ENCODE measurements at regions not wholly inside any gene's neighbourhood (a gene's known extent, or its start where the extent isn't known, plus 50 kb on each side); places are given as distances from the start of the nearest gene placed in this dataset.

DNA sequence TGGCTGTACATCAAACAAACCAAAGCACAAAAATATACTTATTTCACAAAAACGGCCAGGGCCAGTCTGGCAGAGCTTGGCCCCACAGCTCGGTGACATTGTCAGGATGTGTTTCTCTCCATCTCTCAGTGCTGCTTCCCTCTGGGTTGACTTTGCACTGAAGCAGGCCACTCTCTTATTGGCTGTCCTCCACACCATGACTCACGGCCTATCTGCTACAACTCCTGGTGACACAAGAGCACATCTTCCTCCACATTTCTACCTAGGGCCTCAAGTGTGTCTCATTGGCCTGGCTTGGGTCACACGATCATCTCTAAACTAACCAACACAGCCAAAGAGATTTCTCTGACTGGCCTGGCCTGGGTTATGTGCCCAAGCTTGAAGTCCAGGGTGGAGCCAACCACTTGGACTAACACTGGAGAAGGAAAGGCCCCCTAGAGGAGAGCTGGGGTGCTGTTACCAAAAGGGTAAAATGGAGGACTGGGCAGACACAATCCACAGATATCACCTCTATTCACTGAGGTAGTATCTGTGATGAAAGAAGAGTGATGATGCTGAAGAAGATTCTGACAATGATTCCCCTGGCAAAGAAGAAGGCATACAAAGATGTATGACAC, 159.8 kb upstream of the TSHZ2 start:
- H3K9me3 Mint-ChIP-seq = no peaks in the 10 kb centered on the region
- H3K4me3 Mint-ChIP-seq = no peak overlapping the region
- H3K4me1 Mint-ChIP-seq = no peaks in the 10 kb centered on the region
- no peaks in the 10 kb centered on the region for H3K36me3 Mint-ChIP-seq
- H3K27ac Mint-ChIP-seq = no peak overlapping the region
- peaks cover 6% of the 10 kb centered on the region for H3K27me3 Mint-ChIP-seq

DNA sequence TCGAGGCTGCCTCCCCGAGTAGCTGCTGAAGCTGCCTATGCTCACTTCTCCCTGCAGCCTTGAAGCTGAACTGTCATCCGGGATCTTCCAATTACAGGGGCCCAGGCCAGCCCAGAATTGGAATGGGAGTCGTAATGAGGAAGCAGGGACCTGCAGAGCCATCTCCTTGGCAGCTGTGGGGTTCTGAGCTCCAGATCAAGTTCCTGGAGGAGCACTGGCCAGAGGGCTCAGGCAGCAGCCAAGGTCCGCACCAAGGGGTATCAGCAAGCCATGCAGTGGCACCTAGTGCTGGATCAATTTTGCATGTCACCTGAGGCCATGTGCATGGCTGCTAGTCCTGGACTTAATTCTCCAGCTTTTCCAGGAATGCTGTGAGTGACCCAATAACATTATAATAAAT, 163.2 kb upstream of the TSHZ2 start:
- no peaks in the 10 kb centered on the region for H3K36me3 Mint-ChIP-seq
- no peak overlapping the region for H3K4me3 Mint-ChIP-seq
- no peaks in the 10 kb centered on the region for H3K9me3 Mint-ChIP-seq
- peaks cover 6% of the 10 kb centered on the region for H3K27me3 Mint-ChIP-seq
- H3K4me1 Mint-ChIP-seq = no peaks in the 10 kb centered on the region
- no peak overlapping the region for H3K27ac Mint-ChIP-seq

DNA sequence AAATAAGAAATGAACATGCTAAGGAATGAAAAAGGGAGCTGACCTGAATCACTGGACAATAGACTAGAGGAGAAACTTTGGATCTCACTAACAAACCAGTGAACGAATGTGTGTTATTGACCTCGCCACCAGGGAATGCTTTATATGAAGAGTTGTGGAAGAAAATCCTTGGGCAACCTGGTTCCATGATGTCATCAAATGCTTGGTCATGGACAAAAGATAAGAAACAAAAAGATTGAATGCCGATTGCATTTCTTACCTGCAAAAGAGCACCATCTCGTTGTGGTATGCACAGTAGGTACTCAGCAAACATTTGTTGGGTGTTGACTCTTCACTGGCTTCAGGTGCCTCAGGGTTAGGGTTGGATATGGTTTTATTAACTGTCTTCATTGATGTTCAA, 165.2 kb upstream of the TSHZ2 start:
- Mint-ChIP-seq H3K36me3 (no peaks in the 10 kb centered on the region), H3K4me3 (no peak overlapping the region), H3K4me1 (no peaks in the 10 kb centered on the region), H3K27me3 (peaks cover 6% of the 10 kb centered on the region), H3K9me3 (no peaks in the 10 kb centered on the region), H3K27ac (no peak overlapping the region)

DNA sequence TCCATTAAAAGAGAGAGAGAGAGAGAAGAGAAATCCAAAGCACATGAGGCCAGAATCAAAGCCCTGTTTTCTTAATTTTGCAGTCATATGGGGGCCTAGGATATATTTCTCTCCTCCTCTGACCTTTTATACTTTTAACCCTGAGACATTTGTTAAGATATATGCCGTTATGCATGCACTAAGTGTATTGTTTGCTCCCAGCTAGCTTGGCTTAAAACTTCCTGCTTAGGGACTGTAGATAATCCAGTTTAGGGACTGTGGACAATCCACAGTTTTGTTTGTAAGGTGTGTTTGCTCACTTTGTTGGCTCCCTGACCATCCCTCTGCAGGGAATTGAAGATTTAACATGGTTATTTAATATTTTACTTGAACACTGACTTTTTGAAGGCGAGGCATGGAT, 166.3 kb upstream of the TSHZ2 start:
- Mint-ChIP-seq H3K4me1 (no peaks in the 10 kb centered on the region), H3K36me3 (no peaks in the 10 kb centered on the region), H3K27ac (no peak overlapping the region), H3K27me3 (peaks cover 2% of the 10 kb centered on the region), H3K9me3 (no peaks in the 10 kb centered on the region), H3K4me3 (no peak overlapping the region)

DNA sequence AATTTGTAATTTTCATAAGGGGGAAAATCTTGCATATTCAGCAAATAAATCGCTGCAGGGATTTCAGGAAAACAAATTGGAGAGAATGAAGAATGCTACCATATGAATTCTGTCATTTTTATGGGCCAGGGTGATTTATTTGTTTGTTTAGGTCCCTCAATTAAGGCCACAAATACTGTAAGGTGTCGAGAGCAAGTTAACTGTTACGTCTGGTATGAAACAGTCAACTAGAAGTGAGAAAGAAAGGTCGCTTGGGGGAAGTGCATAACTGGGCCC, 166.9 kb upstream of the TSHZ2 start:
- H3K27ac Mint-ChIP-seq = no peak overlapping the region
- no peaks in the 10 kb centered on the region for H3K4me1 Mint-ChIP-seq
- H3K27me3 Mint-ChIP-seq = peaks cover under 1% of the 10 kb centered on the region
- H3K4me3 Mint-ChIP-seq = no peak overlapping the region
- no peaks in the 10 kb centered on the region for H3K9me3 Mint-ChIP-seq
- H3K36me3 Mint-ChIP-seq = peaks cover 2% of the 10 kb centered on the region

DNA sequence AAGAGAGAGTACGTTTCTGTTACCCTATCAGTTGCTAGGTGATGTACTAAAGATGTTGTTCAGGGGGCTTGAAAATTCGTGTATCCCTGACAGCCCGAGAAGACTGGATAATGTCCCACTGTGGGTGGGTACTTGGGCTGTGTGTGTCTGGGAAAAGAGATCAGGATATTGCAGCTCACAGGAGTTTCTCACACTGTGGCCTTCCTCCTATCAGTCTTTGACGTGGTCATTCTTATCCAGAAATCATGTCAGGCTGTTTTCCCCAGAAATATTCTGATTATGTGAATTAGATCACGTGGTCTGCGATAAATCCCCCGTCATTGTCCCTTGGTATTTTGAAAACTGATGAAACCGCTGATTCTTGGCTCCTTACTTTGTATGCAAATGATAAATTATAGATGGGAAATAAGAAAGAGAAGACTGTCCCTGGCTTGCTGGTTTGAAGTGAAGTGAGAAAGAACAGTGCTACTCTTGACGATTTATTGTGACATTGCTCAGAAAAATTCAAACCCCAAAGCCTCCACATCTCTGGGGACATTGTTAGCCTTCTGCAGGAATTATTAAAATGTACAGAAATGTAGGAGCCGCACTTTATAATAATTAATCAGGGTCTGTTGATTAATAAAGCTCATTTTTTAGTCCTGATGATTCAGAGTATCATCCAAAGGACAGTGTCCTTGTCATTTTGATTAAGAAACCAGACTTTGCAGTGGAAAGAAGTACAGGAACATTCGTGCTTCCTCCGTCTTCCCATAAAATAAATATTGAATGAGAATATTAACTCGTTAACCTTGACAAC, 167.5 kb upstream of the TSHZ2 start:
- H3K9me3 Mint-ChIP-seq = no peaks in the 10 kb centered on the region
- no peak overlapping the region for H3K27ac Mint-ChIP-seq
- no peak overlapping the region for H3K4me3 Mint-ChIP-seq
- no peaks in the 10 kb centered on the region for H3K4me1 Mint-ChIP-seq
- peaks cover 2% of the 10 kb centered on the region for H3K36me3 Mint-ChIP-seq
- H3K27me3 Mint-ChIP-seq = no peaks in the 10 kb centered on the region

DNA sequence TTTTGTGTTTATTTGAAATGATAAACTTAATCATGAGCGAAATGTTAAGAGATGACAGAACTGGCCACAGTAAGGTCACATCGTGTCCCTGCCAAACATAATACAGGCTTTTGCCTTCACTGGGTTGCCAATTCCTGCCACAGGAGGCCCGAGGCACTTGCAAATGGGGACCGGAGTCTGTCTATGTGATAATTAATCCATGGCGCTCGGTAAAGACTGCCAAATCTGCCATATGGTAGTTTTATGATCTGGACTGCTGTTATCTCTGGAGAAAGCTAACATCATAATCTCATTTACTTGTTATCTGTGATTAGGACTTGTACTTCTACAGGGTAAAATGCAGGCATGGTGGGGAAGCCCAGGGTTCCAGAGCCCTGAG, 170.5 kb upstream of the TSHZ2 start:
- no peaks in the 10 kb centered on the region for H3K9me3 Mint-ChIP-seq
- H3K27me3 Mint-ChIP-seq = no peaks in the 10 kb centered on the region

DNA sequence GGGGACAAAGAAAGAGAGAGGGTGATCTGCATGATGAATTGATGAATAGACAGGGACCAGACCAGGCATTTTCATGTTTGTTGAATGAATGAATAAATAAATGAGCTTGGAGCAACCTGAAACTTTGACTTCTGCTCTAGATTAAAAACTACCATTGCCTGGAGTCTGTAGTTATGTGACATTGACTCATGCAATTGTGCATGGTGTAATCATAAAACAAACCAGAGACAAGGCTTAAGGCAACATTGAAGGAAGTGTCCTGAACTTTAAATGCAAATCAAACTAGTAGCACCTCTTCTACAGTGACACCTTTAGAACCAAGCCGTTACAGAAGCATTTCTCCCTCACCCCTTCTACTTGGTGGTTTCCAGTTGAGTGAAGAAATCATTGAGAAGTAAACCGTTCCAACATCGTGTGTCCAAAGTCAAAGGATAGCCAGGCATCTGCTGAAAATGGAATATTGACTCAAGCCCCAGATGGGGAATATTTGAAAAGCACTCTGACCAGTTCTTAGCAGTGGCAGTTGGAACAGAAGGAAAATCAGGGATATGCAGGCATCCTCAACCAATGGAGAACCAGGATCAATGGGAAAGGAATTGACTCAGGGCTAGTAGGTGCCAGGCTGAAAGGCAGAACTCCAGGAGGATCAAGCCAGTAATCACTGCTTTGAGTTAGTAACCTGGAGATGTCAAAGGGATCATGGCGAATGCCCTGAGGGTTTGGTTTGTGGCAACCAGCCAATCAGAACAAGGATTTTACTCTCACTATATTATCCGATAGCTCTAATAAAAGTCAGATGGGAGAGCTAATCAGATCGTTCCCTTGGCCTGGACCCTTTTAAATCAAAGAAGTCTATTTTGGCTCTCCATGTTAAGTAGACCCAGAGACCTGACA, 171.2 kb upstream of the TSHZ2 start:
- H3K27ac Mint-ChIP-seq = no peak overlapping the region
- H3K4me3 Mint-ChIP-seq = no peak overlapping the region
- H3K36me3 Mint-ChIP-seq = peaks cover 2% of the 10 kb centered on the region
- no peaks in the 10 kb centered on the region for H3K4me1 Mint-ChIP-seq
- no peaks in the 10 kb centered on the region for H3K9me3 Mint-ChIP-seq
- H3K27me3 Mint-ChIP-seq = no peaks in the 10 kb centered on the region

More for the DNA sequence above, 170.5 kb upstream of the TSHZ2 start:
- Mint-ChIP-seq H3K27ac (no peak overlapping the region), H3K36me3 (peaks cover 2% of the 10 kb centered on the region), H3K4me1 (no peaks in the 10 kb centered on the region), H3K4me3 (no peak overlapping the region)

DNA sequence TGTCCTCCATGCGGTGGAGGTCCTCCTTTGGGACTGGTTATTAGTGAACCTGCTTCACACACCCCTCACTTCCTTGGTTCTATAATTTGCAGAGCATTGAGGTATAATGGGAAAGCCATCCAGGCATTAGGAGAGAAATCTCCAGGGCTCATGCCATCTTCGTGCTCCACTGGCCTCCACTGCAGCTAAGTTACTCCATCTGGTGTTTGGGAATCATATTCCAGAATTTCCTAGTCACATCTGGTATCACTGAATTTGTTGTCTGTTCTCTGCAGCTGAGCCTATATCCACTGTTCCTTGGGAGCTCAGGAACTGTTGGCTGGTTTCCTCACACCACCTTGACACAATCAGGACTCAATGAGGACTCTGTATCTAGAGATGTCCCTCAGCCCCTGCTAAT, 173.0 kb upstream of the TSHZ2 start:
- Mint-ChIP-seq H3K4me3 (no peak overlapping the region), H3K27ac (no peak overlapping the region), H3K9me3 (no peaks in the 10 kb centered on the region), H3K4me1 (no peaks in the 10 kb centered on the region), H3K27me3 (no peaks in the 10 kb centered on the region), H3K36me3 (peaks cover 2% of the 10 kb centered on the region)

DNA sequence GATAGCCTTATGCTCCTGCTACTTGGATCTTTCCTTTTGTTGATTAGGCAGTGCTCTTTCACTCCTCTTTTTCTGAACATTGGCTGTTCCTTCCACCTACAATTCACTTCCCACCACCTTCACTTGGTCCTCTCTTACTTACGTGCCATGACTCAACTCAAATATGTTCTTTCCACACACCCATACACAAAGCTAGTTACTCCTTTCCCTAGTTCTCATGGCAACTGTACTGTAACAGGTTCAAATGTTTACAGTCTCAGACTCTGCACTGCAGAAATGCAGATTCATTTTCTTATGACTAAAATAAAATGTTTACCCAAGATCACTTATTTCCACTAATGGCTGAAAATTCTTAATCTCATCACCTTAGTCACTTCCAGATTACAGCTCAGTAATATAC, 174.0 kb upstream of the TSHZ2 start:
- Mint-ChIP-seq H3K27ac (no peak overlapping the region), H3K4me3 (no peak overlapping the region), H3K9me3 (no peaks in the 10 kb centered on the region), H3K36me3 (peaks cover 2% of the 10 kb centered on the region), H3K4me1 (no peaks in the 10 kb centered on the region), H3K27me3 (no peaks in the 10 kb centered on the region)

DNA sequence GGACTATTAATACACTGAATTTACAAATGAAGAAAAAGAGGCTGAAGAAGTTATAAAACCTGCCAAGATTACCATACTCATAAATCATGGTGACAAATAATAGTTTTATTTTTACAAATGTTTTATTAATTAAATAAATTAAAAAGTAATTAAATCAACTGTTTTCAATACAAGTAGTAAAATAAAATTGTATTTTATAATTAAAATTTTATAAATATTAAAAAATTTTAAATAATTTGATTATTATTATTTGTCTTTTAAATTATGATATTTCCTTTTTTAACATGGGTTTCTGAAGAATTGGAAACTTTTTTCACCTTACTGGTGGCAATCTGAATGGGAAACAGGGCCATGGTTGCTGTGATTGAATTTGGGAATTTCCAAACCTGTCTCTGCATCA, 177.3 kb upstream of the TSHZ2 start:
- Mint-ChIP-seq H3K36me3 (no peaks in the 10 kb centered on the region), H3K4me3 (no peak overlapping the region), H3K27me3 (no peaks in the 10 kb centered on the region), H3K9me3 (no peaks in the 10 kb centered on the region), H3K27ac (no peak overlapping the region), H3K4me1 (no peaks in the 10 kb centered on the region)

DNA sequence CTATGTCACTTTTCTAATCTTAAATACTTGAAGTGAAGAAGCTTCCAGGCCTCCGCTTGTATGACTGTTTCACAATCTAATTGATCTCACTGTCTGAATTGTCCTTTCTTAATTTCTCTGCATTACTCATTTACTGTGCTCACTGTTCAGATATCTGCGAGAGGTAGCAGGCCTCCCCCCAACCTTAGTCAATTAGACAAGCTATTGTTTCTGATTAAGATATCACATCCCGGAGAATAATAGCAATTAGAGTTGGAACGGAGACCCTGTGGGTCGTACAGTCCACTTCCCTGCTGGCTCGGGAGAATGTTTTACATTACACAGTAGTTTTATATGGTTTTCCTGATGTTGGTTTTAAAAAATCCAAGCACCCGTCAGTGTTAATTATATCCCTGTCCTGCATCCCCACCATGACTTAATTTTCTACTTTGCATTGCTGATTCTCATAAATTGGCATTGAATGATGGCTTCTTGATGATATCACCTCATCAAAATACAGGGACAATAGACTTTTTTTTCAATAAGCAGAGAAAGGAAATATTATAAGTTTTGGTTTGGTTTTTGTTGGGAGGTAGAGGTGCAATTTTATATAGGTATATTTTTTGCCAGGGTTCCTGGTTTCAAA, 178.7 kb upstream of the TSHZ2 start:
- H3K27ac Mint-ChIP-seq = no peak overlapping the region
- no peaks in the 10 kb centered on the region for H3K9me3 Mint-ChIP-seq
- no peaks in the 10 kb centered on the region for H3K27me3 Mint-ChIP-seq
- H3K4me1 Mint-ChIP-seq = no peaks in the 10 kb centered on the region
- H3K36me3 Mint-ChIP-seq = no peaks in the 10 kb centered on the region
- H3K4me3 Mint-ChIP-seq = no peak overlapping the region

DNA sequence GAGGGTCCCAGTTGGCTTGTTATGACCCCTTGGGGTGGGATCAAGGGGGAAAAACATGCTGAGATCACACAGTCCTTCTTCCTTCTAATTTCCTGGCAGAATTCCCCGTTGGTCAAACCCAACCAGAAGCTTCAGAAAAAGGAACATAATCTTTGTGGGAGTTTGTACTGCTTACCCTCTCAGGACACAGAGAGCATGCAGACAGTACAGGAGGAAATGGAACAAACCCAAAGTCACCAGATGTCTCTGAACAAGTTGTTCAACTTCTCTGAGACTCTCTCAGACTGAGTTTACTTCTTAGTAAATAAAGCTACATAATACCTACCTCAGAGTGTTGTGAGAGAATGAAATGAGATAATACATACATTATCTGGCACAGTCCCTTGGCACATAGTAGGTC, 181.1 kb upstream of the TSHZ2 start:
- H3K9me3 Mint-ChIP-seq = no peaks in the 10 kb centered on the region
- H3K36me3 Mint-ChIP-seq = no peaks in the 10 kb centered on the region
- no peaks in the 10 kb centered on the region for H3K4me1 Mint-ChIP-seq
- H3K4me3 Mint-ChIP-seq = no peak overlapping the region
- H3K27me3 Mint-ChIP-seq = no peaks in the 10 kb centered on the region
- H3K27ac Mint-ChIP-seq = no peak overlapping the region

DNA sequence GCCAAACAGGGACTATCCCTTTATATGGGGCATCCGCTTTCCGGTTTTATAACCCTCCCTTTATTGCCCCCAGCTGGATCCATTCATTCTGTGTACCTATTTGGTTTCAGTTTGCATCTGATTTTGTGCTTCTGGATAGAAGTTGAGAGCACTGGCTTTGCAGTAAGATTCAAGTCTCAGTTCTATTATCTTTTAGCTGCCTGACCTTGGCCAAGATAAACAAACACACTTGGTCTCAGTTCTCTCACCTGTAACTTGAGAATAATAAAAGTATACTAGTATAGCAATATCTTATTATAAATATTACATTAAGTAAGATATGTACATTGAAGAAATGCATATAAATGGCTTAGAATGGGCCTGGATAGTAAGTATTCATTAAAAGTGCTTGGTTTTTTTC, 182.4 kb upstream of the TSHZ2 start:
- Mint-ChIP-seq H3K9me3 (no peaks in the 10 kb centered on the region), H3K27ac (no peak overlapping the region), H3K36me3 (no peaks in the 10 kb centered on the region), H3K27me3 (no peaks in the 10 kb centered on the region), H3K4me1 (no peaks in the 10 kb centered on the region), H3K4me3 (no peak overlapping the region)

DNA sequence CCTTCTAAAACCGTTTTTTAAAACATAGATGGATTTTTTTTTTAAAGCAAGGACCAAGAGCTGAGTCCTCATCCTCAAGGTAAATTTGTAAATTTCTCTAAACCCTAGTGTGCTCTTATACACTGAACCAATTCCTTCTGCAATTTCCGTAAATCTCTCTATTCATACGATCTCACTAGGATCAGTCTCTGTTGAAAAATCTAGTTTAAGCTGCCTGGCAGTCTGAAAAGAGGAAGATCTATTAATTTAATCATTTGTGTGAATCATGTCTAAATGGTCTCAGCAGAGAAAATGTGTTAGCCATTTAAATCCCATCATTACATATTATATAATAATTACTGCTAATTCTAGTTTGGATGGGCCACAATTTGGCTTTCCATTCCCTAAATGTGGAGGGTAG, 184.2 kb upstream of the TSHZ2 start:
- Mint-ChIP-seq H3K27me3 (no peaks in the 10 kb centered on the region), H3K27ac (no peak overlapping the region), H3K4me1 (peaks cover 4% of the 10 kb centered on the region), H3K4me3 (no peak overlapping the region), H3K9me3 (no peaks in the 10 kb centered on the region), H3K36me3 (no peaks in the 10 kb centered on the region)

DNA sequence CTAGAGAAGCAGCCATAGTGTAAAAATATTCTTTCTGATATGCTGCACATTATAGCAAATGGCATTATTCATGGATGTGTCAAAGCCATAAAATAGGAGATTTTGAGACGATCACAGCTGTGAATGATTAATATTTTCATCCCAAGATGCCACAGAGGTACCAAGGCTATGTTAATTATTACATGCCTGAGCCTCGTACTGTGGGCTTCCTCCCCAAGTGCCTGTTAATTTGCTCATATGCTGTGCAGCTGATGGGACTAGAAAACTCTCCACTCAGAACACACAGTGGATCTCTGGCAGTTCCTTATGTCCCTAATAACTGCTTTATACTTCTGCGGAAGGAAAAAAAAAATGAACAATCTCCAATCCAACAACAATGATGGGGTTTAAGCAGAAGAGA, 184.9 kb upstream of the TSHZ2 start:
- Mint-ChIP-seq H3K36me3 (no peaks in the 10 kb centered on the region), H3K4me3 (no peak overlapping the region), H3K9me3 (no peaks in the 10 kb centered on the region), H3K27ac (no peak overlapping the region), H3K27me3 (no peaks in the 10 kb centered on the region), H3K4me1 (peaks cover 4% of the 10 kb centered on the region)
